ENCODE measurements at regions not wholly inside any gene's neighbourhood (a gene's known extent, or its start where the extent isn't known, plus 50 kb on each side); places are given as distances from the start of the nearest gene placed in this dataset.

- H3K9me3 Mint-ChIP-seq (ENCODE audit: unreplicated experiment): no peaks in the 10 kb centered on the region
- BruUV-seq (replicated peaks): no TSS peak
- Histone ChIP-seq H3K4me1 (no peaks in the 10 kb centered on the region), H3K36me3 (ENCODE audit: control insufficient read depth, insufficient read depth, low read length) (no peaks in the 10 kb centered on the region), H3K27me3 (replicated peaks; ENCODE audit: control insufficient read depth, insufficient read depth, low read length) (no peaks in the 10 kb centered on the region), H3K4me3 (ENCODE audit: low read depth, low read length) (no peak overlapping the region), H3K9me3 (no peaks in the 10 kb centered on the region)
- no peak for DNase-seq
- CTCF ChIA-PET: no interaction called here
- H3K36me3 Mint-ChIP-seq (ENCODE audit: insufficient read depth, unreplicated experiment): no peaks in the 10 kb centered on the region
- no peaks in the 10 kb centered on the region for H3K4me1 Mint-ChIP-seq (ENCODE audit: low read depth, unreplicated experiment)
- no peaks in the 10 kb centered on the region for H3K27me3 Mint-ChIP-seq (ENCODE audit: insufficient read depth, unreplicated experiment)
- intact Hi-C loops (cut with micrococcal nuclease; ENCODE audit: unreplicated experiment): no loop called here
- no peak overlapping the region for H3K27ac Mint-ChIP-seq (ENCODE audit: unreplicated experiment)
- POLR2A ChIA-PET: no interaction called here
- TF ChIP-seq CTCF (IDR thresholded peaks at IDR 0.05; ENCODE audit: insufficient read depth in 1 of 2, low read depth in 1 of 2, low read length in 1 of 2, severe bottlenecking in 1 of 2, unreplicated experiment in 1 of 2): no peak
- H3K4me3 Mint-ChIP-seq (ENCODE audit: unreplicated experiment): no peak overlapping the region
Observed at GRCh38 chr1:115175596-115175995, 86.3 kb upstream of the TSPAN2 start.

- intact Hi-C loops (cut with micrococcal nuclease; ENCODE audit: unreplicated experiment): no loop called here
- Mint-ChIP-seq H3K27ac (ENCODE audit: unreplicated experiment) (no peak overlapping the region), H3K36me3 (ENCODE audit: insufficient read depth, unreplicated experiment) (no peaks in the 10 kb centered on the region), H3K9me3 (ENCODE audit: unreplicated experiment) (no peaks in the 10 kb centered on the region), H3K27me3 (ENCODE audit: insufficient read depth, unreplicated experiment) (no peaks in the 10 kb centered on the region), H3K4me1 (ENCODE audit: low read depth, unreplicated experiment) (no peaks in the 10 kb centered on the region), H3K4me3 (ENCODE audit: unreplicated experiment) (no peak overlapping the region)
- Histone ChIP-seq H3K36me3 (ENCODE audit: control insufficient read depth, insufficient read depth, low read length) (no peaks in the 10 kb centered on the region), H3K4me3 (ENCODE audit: low read depth, low read length) (no peak overlapping the region), H3K9me3 (no peaks in the 10 kb centered on the region), H3K4me1 (no peaks in the 10 kb centered on the region), H3K27me3 (replicated peaks; ENCODE audit: control insufficient read depth, insufficient read depth, low read length) (no peaks in the 10 kb centered on the region)
- ChIA-PET CTCF (no interaction called here), POLR2A (no interaction called here)
- BruUV-seq (replicated peaks): no TSS peak
- DNase-seq: no peak
- TF ChIP-seq CTCF (IDR thresholded peaks at IDR 0.05; ENCODE audit: insufficient read depth in 1 of 2, low read depth in 1 of 2, low read length in 1 of 2, severe bottlenecking in 1 of 2, unreplicated experiment in 1 of 2): no peak
Observed at GRCh38 chr1:115173151-115173550, 83.8 kb upstream of the TSPAN2 start.

GRCh38 chr1:115172270-115172669 is 83.0 kb upstream of the TSPAN2 start:
- Mint-ChIP-seq H3K27me3 (ENCODE audit: insufficient read depth, unreplicated experiment) (no peaks in the 10 kb centered on the region), H3K36me3 (ENCODE audit: insufficient read depth, unreplicated experiment) (no peaks in the 10 kb centered on the region), H3K9me3 (ENCODE audit: unreplicated experiment) (no peaks in the 10 kb centered on the region), H3K4me1 (ENCODE audit: low read depth, unreplicated experiment) (no peaks in the 10 kb centered on the region), H3K27ac (ENCODE audit: unreplicated experiment) (no peak overlapping the region), H3K4me3 (ENCODE audit: unreplicated experiment) (no peak overlapping the region)
- no peaks in the 10 kb centered on the region for H3K4me1 ChIP-seq
- no peaks in the 10 kb centered on the region for H3K27me3 ChIP-seq (replicated peaks; ENCODE audit: control insufficient read depth, insufficient read depth, low read length)
- CTCF ChIA-PET: no interaction called here
- H3K36me3 ChIP-seq (ENCODE audit: control insufficient read depth, insufficient read depth, low read length): no peaks in the 10 kb centered on the region
- intact Hi-C loops (cut with micrococcal nuclease; ENCODE audit: unreplicated experiment): no loop called here
- TF ChIP-seq CTCF (IDR thresholded peaks at IDR 0.05; ENCODE audit: insufficient read depth in 1 of 2, low read depth in 1 of 2, low read length in 1 of 2, severe bottlenecking in 1 of 2, unreplicated experiment in 1 of 2): no peak
- no peak overlapping the region for H3K4me3 ChIP-seq (ENCODE audit: low read depth, low read length)
- H3K9me3 ChIP-seq: no peaks in the 10 kb centered on the region
- POLR2A ChIA-PET: no interaction called here
- no TSS peak for BruUV-seq (replicated peaks)
- DNase-seq: no peak

Data from Caco-2 (cell line).